HG03520 (cell line): ENCODE measurements at regions not wholly inside any gene's neighbourhood (a gene's known extent, or its start where the extent isn't known, plus 50 kb on each side); places are given as distances from the start of the nearest gene placed in this dataset.
A peak's percentile ranks its signal among the peaks of the same experiment; 100 is the strongest.
"Not testable (repeated sequence)": the region's sequence is repeated elsewhere in the genome, so short reads cannot be mapped to it uniquely, and the experiment has no call there.

Source experiments
- ATAC-seq: cut with Tn5 transposase; IDR thresholded peaks from one replicate; pipeline ENCODE4 v1.9.1; 2021; ENCODE audit warnings: mild to moderate bottlenecking, moderate library complexity; ENCODE audit not compliant: unreplicated experiment

GRCh38 chr3:153885359-153885758 lies 235.8 kb upstream of the ARHGEF26 start:
- ATAC-seq, result no peak

GRCh38 chr3:153889905-153890334 lies 231.3 kb upstream of the ARHGEF26 start:
- ATAC-seq, result no peak

GRCh38 chr3:153892126-153892525 lies 229.1 kb upstream of the ARHGEF26 start:
- ATAC-seq, result no peak

- no peak for ATAC-seq
Measured at GRCh38 chr3:153894857-153895256, 226.3 kb upstream of the ARHGEF26 start.

GRCh38 chr3:153896197-153896596 lies 225.0 kb upstream of the ARHGEF26 start:
- no peak for ATAC-seq

- peak; percentile 51 for ATAC-seq
Measured at GRCh38 chr3:153897025-153897723, 224.0 kb upstream of the ARHGEF26 start.

- ATAC-seq, result peak; percentile 85
Measured at GRCh38 chr3:153897842-153898241, 223.3 kb upstream of the ARHGEF26 start.

GRCh38 chr3:153901152-153901551 lies 220.0 kb upstream of the ARHGEF26 start:
- no peak for ATAC-seq

GRCh38 chr3:153901991-153902390 lies 219.2 kb upstream of the ARHGEF26 start:
- ATAC-seq, result no peak

- ATAC-seq, result peak; percentile 81
Measured at GRCh38 chr3:153903430-153903829, 217.8 kb upstream of the ARHGEF26 start.

- no peak for ATAC-seq
Measured at GRCh38 chr3:153906366-153906765, 214.8 kb upstream of the ARHGEF26 start.

GRCh38 chr3:153910387-153910786 lies 210.8 kb upstream of the ARHGEF26 start:
- ATAC-seq, result no peak

- ATAC-seq, result no peak
Measured at GRCh38 chr3:153911116-153911515, 210.1 kb upstream of the ARHGEF26 start.

- ATAC-seq, result no peak
Measured at GRCh38 chr3:153919773-153920172, 201.4 kb upstream of the ARHGEF26 start.

GRCh38 chr3:153921826-153922225 lies 199.4 kb upstream of the ARHGEF26 start:
- ATAC-seq, result no peak

- ATAC-seq, result no peak
Measured at GRCh38 chr3:153925841-153926514, 195.2 kb upstream of the ARHGEF26 start.

GRCh38 chr3:153927107-153927506 lies 194.1 kb upstream of the ARHGEF26 start:
- peak; percentile 73 for ATAC-seq

GRCh38 chr3:153928851-153929250 lies 192.3 kb upstream of the ARHGEF26 start:
- no peak for ATAC-seq

GRCh38 chr3:153933481-153933880 lies 187.7 kb upstream of the ARHGEF26 start:
- ATAC-seq, result not testable (repeated sequence)

GRCh38 chr3:153944084-153944483 lies 177.1 kb upstream of the ARHGEF26 start:
- ATAC-seq, result no peak

- ATAC-seq, result no peak
Measured at GRCh38 chr3:153951276-153951675, 169.9 kb upstream of the ARHGEF26 start.

- no peak for ATAC-seq
Measured at GRCh38 chr3:153952091-153952490, 169.1 kb upstream of the ARHGEF26 start.
